IMR-90 (cell line): ENCODE measurements at regions not wholly inside any gene's neighbourhood (a gene's known extent, or its start where the extent isn't known, plus 50 kb on each side); places are given as distances from the start of the nearest gene placed in this dataset.

Source experiments
- ATAC-seq: fragments of 200-7000 bp; cut with Tn5 transposase; 2 replicates; pipeline ENCODE4 v1.9.1; 2020; ENCODE audit warnings: low read depth, mild to moderate bottlenecking, moderate library complexity
- BruUV-seq: library from RNA; stranded (reverse); fragments of 400-500 nt; replicated peaks from 2 replicates; lab custom pipeline; 2021; lab: Mats Ljungman, UMichigan
- CTCF ChIA-PET: fragments of 300-600 bp; formaldehyde crosslinking; extraction: SDS; loops from one replicate; lab custom pipeline; 2021; ENCODE audit warnings: antibody characterized with exemption; lab: Yijun Ruan, JAX
- POLR2A ChIA-PET: fragments of 300-600 bp; sonication (Branson Sonifier 250); formaldehyde crosslinking; loops from one replicate; lab custom pipeline; 2022; ENCODE audit warnings: antibody characterized with exemption; ENCODE audit not compliant: unreplicated experiment; lab: Charles Lee
- DNase-seq: peaks from one replicate; pipeline ENCODE4 v3.0.0; 2013
- H2AFZ ChIP-seq: replicated peaks from 2 replicates; pipeline ENCODE3; 2013; ENCODE audit warnings: low read length, mild to moderate bottlenecking; ENCODE audit not compliant: poor library complexity
- H2AK5ac ChIP-seq: 2 replicates; pipeline ENCODE4 v1.6.1; 2013; ENCODE audit warnings: low read depth, low read length, inconsistent platforms
- H2AK9ac ChIP-seq: replicated peaks from 2 replicates; pipeline ENCODE3; 2013; ENCODE audit warnings: mild to moderate bottlenecking, low read depth, low read length, moderate library complexity; ENCODE audit not compliant: poor library complexity
- H2BK120ac ChIP-seq: 2 replicates; pipeline ENCODE4 v1.6.1; 2013; ENCODE audit warnings: low read depth, low read length, inconsistent platforms
- H2BK15ac ChIP-seq: 3 replicates; pipeline ENCODE4 v1.6.1; 2013; ENCODE audit warnings: low read depth, low read length, inconsistent platforms
- H2BK20ac ChIP-seq: 2 replicates; pipeline ENCODE4 v1.6.1; 2013; ENCODE audit warnings: low read depth, mild to moderate bottlenecking, inconsistent platforms, low read length, moderate library complexity
- H2BK5ac ChIP-seq: 2 replicates; pipeline ENCODE4 v1.6.1; 2013; ENCODE audit warnings: mild to moderate bottlenecking, low read depth, low read length, inconsistent platforms; ENCODE audit not compliant: poor library complexity, severe bottlenecking
- H3K14ac ChIP-seq: replicated peaks from 2 replicates; pipeline ENCODE4 v1.6.1; 2013; ENCODE audit warnings: low read depth, low read length, inconsistent platforms
- H3K18ac ChIP-seq: 2 replicates; pipeline ENCODE4 v1.6.1; 2013; ENCODE audit warnings: low read depth, low read length, control low read depth
- H3K23ac ChIP-seq: 2 replicates; pipeline ENCODE4 v1.6.1; 2013; ENCODE audit warnings: low read depth, low read length, inconsistent platforms
- H3K27ac ChIP-seq: 2 replicates; pipeline ENCODE4 v1.5.1; 2013; ENCODE audit warnings: mild to moderate bottlenecking, control low read depth, low read length; ENCODE audit not compliant: insufficient read depth
- H3K27me3 ChIP-seq: 2 replicates; pipeline ENCODE4 v1.6.1; 2013; ENCODE audit warnings: low read length; ENCODE audit not compliant: control insufficient read depth, insufficient read depth
- H3K36me3 ChIP-seq: 2 replicates; pipeline ENCODE4 v1.6.1; 2013; ENCODE audit warnings: low read length, mixed read lengths; ENCODE audit not compliant: control insufficient read depth, insufficient read depth
- H3K4ac ChIP-seq: 2 replicates; pipeline ENCODE4 v1.6.1; 2013; ENCODE audit warnings: low read depth, low read length, inconsistent platforms
- H3K4me1 ChIP-seq: 2 replicates; pipeline ENCODE4 v1.6.1; 2013; ENCODE audit warnings: low read length, mixed read lengths; ENCODE audit not compliant: control insufficient read depth, insufficient read depth
- H3K4me2 ChIP-seq: 2 replicates; pipeline ENCODE4 v1.6.1; 2013; ENCODE audit warnings: low read depth, mild to moderate bottlenecking, control low read depth, low read length, moderate library complexity
- H3K4me3 ChIP-seq: 2 replicates; pipeline ENCODE4 v1.5.1; 2013; ENCODE audit warnings: low read depth, mild to moderate bottlenecking, control low read depth, low read length, moderate library complexity; ENCODE audit not compliant: insufficient read depth
- H3K56ac ChIP-seq: 2 replicates; pipeline ENCODE4 v1.6.1; 2013; ENCODE audit warnings: low read length, inconsistent platforms; ENCODE audit not compliant: insufficient read depth; ENCODE audit errors: extremely low read depth
- H3K79me1 ChIP-seq, 2 experiments: 2 replicates each; pipeline ENCODE4 v1.6.1; 2013; ENCODE audit warnings: low read length in 2 of 2, inconsistent platforms in 1 of 2, low read depth in 1 of 2
- H3K9ac ChIP-seq: 2 replicates; pipeline ENCODE4 v1.6.1; 2013; ENCODE audit warnings: low read depth, low read length, control low read depth
- H3K9me1 ChIP-seq: 2 replicates; pipeline ENCODE4 v1.6.1; 2013; ENCODE audit warnings: low read length, inconsistent platforms; ENCODE audit not compliant: insufficient read depth
- H3K9me3 ChIP-seq: 2 replicates; pipeline ENCODE4 v1.6.1; 2013; ENCODE audit warnings: low read length; ENCODE audit not compliant: control insufficient read depth, insufficient read depth
- H4K20me1 ChIP-seq: 2 replicates; pipeline ENCODE4 v1.6.1; 2013; ENCODE audit warnings: low read length, inconsistent platforms; ENCODE audit not compliant: insufficient read depth
- H4K5ac ChIP-seq: 2 replicates; pipeline ENCODE4 v1.6.1; 2013; ENCODE audit warnings: mild to moderate bottlenecking, low read depth, low read length, control low read depth
- H4K8ac ChIP-seq, 2 experiments: 2 replicates each; pipeline ENCODE4 v1.6.1; 2013; ENCODE audit warnings: low read depth in 2 of 2, low read length in 2 of 2, control low read depth in 1 of 2, inconsistent platforms in 1 of 2
- H4K91ac ChIP-seq: 2 replicates; pipeline ENCODE4 v1.6.1; 2013; ENCODE audit warnings: low read depth, low read length, inconsistent platforms; ENCODE audit not compliant: insufficient read depth
- RCOR1 ChIP-seq: IDR thresholded peaks from 2 replicates; pipeline ENCODE4 v1.6.1; 2012; ENCODE audit warnings: mild to moderate bottlenecking, low read length, improper control_type of control experiment; ENCODE audit not compliant: insufficient replicate concordance
- WGBS, 2 experiments: methylation state at CpG; one replicate each; pipeline versions ENCODE4 v1.1.5 to v1.1.7; 2013; ENCODE audit warnings: missing lambda C conversion rate in 2 of 2; ENCODE audit not compliant: insufficient read length in 1 of 2; ENCODE audit errors: extremely low coverage in 2 of 2; 5-methylcytosine and 5-hydroxymethylcytosine counted together
- dilution Hi-C: fragments of 300-500 bp; cut with HindIII; formaldehyde crosslinking; loops from one replicate; pipeline ENCODE4 v1.14.3; 2018; ENCODE audit warnings: low sequenced_read_pairs; ENCODE audit not compliant: unreplicated experiment
- in situ Hi-C: fragments of 300-500 bp; cut with MboI; formaldehyde crosslinking; loops from 3 replicates; pipeline ENCODE4 v1.14.3; 2019; ENCODE audit warnings: low sequenced_read_pairs, inconsistent platforms, mixed read lengths
- intact Hi-C: fragments of 100-400 bp; cut with micrococcal nuclease; formaldehyde crosslinking; loops from 2 replicates; pipeline ENCODE4 v1.10.0; 2022

DNA sequence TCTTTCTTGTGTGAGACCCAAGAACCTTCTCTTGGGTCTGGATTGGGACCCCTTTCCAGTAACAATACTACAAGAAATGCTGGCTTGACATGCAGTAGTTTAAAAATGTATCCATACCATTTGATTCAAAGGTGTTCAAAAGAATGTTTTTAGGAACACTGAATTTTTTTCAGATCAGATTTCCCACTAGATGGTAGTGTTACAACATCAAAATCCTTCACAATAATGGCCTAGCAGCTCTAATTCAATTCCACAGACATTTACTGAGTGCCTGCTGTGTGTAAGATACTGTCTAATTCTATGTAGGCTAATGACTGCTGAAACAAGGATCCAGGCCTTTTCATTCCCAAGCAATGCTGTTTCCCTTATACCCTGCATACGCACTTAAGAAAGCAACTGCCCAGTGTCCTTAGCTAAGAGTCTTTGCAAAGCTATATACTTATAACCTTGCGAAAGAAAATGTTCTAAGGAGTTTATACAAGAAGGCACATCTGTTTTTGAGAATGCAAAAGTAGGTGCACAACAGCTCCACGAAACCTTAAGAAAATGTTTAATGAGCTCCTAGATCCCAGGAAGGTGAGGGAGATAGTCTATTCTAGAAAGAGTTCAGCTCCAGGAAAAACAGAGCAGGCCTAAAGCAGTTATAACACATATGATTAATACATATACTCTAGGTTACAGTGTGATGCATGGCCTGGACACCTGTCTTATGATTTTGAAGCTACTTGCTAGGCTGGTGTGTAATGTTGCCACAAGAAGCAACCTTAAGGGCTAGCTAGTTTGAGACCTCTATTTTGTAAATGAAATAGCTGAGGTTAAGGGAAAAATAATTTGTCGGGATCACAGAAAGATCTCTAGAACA, 50.9 kb upstream of the PKP2 start:
- ChIA-PET POLR2A (no interaction called here), CTCF (no interaction called here)
- Histone ChIP-seq H3K9me1 (no peaks in the 10 kb centered on the region), H2AFZ (no peak overlapping the region), H2BK120ac (no peak overlapping the region), H2AK5ac (no peak overlapping the region), H2BK20ac (no peak overlapping the region), H2BK5ac (no peak overlapping the region), H3K9ac (no peak overlapping the region), H3K27ac (no peak overlapping the region), H3K27me3 (no peaks in the 10 kb centered on the region), H3K18ac (no peak overlapping the region), H3K9me3 (peaks cover 6% of the 10 kb centered on the region), H4K5ac (no peak overlapping the region), H4K20me1 (no peaks in the 10 kb centered on the region), H3K4me2 (no peak overlapping the region), H3K79me1 (no peaks in the 10 kb centered on the region), H3K4ac (no peak overlapping the region), H2BK15ac (no peak overlapping the region), H3K14ac (no peak overlapping the region), H3K36me3 (no peaks in the 10 kb centered on the region), H3K4me3 (no peak overlapping the region), H2AK9ac (no peak overlapping the region), H3K56ac (no peak overlapping the region), H4K8ac (no peak overlapping the region), H4K91ac (no peak overlapping the region), H3K4me1 (no peaks in the 10 kb centered on the region), H3K23ac (no peak overlapping the region)
- WGBS, 2 experiments, result no CpG with 5 or more reads among the region's 4 CpGs
- no peak for ATAC-seq
- in situ Hi-C loops (no loop called here), intact Hi-C loops (no loop called here), dilution Hi-C loops (no loop called here)
- TF ChIP-seq RCOR1, result no peak
- BruUV-seq, result no TSS peak
- DNase-seq, result no peak
